ENCODE measurements at regions not wholly inside any gene's neighbourhood (a gene's known extent, or its start where the extent isn't known, plus 50 kb on each side); places are given as distances from the start of the nearest gene placed in this dataset.

- TF ChIP-seq, protein P1, sequence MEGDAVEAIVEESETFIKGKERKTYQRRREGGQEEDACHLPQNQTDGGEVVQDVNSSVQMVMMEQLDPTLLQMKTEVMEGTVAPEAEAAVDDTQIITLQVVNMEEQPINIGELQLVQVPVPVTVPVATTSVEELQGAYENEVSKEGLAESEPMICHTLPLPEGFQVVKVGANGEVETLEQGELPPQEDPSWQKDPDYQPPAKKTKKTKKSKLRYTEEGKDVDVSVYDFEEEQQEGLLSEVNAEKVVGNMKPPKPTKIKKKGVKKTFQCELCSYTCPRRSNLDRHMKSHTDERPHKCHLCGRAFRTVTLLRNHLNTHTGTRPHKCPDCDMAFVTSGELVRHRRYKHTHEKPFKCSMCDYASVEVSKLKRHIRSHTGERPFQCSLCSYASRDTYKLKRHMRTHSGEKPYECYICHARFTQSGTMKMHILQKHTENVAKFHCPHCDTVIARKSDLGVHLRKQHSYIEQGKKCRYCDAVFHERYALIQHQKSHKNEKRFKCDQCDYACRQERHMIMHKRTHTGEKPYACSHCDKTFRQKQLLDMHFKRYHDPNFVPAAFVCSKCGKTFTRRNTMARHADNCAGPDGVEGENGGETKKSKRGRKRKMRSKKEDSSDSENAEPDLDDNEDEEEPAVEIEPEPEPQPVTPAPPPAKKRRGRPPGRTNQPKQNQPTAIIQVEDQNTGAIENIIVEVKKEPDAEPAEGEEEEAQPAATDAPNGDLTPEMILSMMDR (IDR thresholded peaks at IDR 0.05) = no peak
- TF ChIP-seq POLR2A (IDR thresholded peaks at IDR 0.05) = no peak
These were observed 111.6 kb upstream of the OBI1 start for GRCh38 chr13:78770601-78771000.
